ENCODE measurements at regions not wholly inside any gene's neighbourhood (a gene's known extent, or its start where the extent isn't known, plus 50 kb on each side); places are given as distances from the start of the nearest gene placed in this dataset.
A peak's percentile ranks its signal among the peaks of the same experiment; 100 is the strongest.

DNA sequence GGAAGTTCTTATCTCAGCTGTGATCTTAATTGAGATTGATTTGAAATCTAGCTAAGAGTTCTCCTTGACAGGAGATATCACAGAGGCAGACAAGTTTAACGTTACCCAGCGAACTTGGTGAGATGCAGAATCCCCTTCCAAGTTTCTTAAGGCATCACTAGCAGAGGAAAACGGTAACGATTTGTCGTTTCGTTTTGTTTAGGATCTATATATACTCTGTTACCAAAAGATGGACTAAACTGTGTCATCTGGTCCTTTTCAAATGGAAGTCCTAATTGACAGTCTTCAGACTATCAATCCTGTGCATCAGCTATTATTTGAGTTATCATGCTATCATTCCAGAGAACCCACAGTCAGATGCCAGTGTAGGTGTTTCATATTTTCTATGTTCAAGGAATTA, 316.7 kb upstream of the SORCS1 start:
- no peak for DNase-seq

DNA sequence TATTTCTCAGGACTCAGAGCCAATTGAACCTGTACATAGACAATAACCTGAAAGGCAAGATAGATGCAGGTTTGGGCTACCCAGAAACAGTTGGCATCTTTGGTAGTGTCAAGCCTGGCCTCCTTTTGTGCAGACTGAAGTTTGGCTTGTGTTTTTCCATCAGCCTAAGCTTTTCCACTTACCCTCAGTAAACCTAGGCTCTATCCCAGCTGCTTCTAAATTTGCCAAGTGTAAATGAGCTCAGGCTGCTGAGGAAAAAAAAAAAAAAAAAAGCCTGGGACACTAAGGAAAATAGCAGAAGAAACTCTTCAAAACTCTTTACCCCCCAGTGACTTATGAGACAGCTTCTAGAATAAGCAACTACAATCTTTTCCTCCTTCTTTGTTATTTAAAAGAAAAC, 316.3 kb upstream of the SORCS1 start:
- no peak for DNase-seq

DNA sequence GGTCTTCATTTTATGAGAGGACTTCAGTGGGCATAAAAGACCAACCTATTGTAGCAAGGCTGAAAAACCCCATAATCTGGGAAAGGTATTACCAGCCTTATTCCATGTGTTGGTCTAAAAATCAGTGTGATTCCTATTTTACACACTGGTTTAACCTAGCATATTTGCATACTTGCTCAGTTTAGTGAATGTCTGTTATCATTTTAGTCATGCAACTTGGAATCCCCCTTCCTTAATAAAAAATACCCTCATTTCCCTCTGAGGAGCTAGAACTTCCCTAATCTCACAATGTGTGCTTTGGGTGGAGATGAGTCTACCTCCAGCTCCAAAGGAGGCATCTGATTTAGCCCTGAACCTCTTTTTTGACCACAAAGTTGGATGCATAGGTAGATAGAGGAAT, 312.8 kb upstream of the SORCS1 start:
- DNase-seq = no peak

DNA sequence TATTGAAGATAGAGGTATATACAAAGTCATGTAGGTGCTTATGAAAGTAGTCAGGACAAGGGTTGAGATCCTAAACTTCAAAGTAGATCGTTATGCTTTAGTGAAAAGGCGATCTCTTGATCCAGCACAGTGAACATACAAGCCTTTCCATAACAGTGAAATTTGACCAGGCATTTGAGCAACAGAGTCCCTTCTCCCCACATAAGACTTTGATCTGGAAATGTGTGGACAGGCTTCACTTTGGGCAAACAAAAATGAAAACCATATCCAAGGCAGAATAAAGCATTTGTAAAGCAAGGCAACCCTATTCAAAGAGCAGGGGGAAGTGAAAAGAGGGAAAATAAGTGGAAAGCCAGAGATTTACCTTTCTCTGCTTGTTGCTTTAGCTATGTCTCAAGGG, 311.9 kb upstream of the SORCS1 start:
- DNase-seq = no peak

DNA sequence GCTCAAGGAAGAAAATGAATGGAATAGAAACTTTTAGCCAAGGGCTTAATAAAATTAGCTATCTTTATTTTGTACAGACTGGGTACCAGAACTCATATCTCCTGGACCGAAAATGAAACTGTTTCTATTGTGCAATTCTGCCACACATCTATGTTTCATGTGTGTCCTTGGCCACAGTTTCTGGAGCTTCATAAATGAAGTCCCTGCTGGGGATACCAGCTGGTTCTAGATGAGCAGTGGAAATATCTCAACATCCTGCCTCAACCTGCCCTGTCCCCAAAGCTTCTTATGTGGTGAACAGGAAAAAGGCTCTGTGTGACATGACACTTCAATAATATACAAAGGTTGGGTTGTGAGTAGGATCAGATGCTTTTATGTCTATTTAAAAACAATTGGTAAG, 310.1 kb upstream of the SORCS1 start:
- DNase-seq = no peak

DNA sequence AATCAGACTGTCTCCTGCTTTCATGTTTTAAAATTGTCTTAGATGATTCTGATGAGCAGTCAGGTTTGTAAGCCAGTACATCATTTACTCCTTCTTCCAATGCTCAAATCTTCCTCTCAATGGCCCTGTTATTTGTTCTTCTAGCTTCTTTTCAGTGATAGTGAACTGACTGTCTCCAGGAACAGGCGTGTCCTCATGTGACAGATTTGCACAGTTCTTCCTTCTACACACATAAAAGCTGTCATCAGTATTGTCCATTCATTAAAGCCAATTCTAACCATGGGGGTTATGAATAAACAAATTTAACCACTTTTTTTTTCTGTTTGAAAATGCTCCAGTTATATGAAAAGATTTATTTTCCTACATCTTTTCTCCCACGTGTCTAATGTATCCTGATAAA, 308.7 kb upstream of the SORCS1 start:
- no peak for DNase-seq

DNA sequence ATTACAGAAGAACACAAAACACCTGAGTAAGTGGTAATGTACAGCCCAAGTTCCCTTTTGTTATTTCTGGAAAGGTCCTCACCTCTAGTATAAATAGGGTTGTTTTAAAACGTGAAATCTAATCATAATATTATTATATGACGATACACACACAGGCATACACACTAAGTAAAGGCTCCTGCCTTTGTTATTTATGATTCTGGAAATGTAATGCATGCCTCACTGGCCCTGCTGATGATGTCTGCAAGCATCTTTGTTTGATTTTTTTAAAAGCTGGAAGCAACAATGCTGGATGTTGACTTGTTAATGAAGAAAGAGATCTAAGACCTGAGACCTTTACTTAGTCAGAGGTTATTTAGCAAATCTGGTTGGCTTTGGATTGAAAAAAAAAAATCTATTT, 307.4 kb upstream of the SORCS1 start:
- no peak for DNase-seq

DNA sequence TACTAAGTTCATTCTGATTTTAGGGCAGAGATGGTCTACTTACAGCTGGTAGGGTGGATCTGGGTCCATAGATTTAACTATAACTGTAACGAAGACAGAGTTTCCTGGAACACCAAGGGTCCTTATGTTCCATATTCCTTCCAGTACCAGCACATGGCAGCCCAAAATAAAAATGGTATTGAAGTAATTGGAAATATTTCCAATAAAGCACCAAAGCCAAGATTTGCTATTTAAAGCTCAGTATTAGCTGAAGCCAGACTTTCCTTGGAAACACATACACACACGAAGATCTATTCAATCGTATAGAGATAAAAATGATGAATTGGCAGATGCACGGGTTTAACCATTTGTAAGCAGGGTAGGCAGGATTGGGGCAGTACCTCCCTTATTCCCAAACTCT, 289.1 kb upstream of the SORCS1 start:
- DNase-seq = no peak

DNA sequence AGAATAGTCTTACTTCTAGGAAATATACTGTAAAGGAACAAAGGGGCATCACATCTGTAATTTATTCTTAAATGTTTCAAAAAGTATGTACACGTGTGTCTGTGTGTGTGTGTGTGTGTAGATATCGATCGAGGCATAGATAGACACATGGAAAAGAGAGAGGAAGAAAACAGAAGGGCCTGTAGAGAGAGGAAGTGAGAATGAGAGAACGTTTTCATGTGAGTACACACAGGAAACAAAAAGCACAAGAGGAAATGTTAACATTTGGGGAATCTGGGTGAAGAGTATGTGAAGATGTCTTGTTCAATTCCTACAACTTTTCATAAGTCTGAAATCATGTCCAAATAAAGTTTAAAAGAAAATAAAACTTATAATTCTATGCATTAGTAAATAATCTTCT, 286.5 kb upstream of the SORCS1 start:
- DNase-seq = no peak

DNA sequence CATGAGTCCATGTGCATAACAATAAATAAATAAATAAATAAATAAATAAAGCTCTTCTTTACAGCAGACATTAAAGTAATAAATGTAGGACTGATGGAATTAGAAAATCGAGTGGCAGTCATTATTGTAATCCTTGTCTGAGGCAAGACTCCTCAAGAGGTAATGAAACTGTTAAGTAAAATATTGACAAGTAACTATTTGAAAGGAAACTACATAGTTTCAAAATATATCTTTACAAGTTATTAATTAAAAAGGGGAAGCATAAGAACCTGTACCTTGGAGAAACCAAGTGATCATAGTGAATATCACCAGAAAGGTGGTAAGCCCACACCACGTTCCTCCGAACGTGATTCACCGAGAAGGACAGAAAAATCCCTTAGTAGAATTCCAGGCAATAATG, 285.6 kb upstream of the SORCS1 start:
- no peak for DNase-seq

DNA sequence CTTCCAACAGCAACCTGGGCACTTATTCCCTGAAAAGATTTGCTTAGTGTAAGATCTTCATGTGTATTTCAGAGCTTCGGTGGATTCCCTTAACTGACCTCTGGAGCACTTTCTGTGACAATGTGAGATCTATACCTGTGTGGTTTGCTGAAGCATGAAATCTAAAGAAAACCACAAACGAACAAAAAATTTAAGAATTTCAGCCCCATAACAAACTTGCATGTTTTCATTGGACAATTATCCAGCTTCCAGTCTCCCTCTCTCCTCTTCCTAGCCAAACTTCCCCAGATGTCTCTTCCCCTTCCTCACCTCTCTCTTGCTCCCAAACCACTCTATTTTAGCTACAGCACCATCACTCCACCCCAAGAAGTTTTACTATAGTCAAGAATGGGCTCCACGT, 279.9 kb upstream of the SORCS1 start:
- no peak for DNase-seq

DNA sequence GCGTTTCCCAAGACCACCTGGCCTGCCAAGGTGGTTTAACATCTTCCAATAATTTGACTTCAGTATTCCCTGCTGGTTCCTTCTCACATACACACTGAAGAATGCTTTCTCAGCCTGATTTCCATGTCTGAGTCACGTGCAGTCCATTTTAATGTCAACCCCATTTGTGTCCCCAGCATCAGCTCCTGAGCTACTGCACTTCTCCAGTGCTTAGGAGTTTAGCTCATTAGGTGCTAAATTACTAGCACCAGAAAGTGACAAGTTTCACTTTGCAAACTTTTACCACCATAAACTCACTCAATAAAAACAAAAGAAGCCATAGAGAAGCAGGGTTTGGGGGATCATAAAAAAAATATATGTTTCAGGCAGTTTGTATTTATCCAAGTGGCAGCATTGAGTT, 279.3 kb upstream of the SORCS1 start:
- DNase-seq = no peak

DNA sequence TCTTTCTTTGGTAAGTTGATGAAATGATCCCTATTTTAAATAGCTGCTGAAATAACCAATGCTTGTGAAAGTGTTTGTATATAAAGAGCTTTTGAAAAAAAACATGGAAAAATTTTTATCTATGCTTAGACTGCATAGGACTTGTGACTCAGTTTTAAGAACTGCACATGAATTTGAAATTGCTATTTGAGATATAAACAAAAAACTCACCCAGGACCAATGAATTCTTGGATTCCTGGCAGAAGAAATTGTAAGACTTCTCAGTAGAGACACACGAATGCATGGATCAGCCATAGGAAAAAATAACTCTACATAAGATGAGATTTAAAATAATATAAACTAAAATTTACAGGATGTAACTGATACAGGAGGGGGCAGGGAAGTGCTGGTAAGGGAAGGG, 278.8 kb upstream of the SORCS1 start:
- no peak for DNase-seq

DNA sequence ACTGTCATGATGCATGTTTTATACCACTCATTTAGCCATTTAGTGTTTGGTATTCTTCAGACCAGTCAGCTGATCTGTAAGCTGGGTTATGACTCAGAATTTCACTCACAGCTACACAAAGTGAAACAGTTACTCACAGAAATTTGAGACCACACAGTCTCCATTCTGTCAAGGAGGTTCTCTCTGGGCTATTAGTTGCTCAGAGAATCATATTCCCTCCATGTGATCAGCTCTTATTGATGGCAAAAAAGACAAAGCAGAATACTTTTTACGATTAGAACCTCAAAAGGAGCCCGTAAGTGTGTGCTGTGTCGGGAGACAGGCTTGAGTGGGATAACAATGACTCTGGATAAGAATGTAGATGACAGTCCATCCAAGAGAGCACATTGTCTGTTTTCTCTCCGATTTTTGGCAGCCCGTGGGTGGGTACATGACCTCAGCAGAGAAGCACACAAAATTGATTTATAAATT, 277.6 kb upstream of the SORCS1 start:
- DNase-seq = peak; percentile 66

DNA sequence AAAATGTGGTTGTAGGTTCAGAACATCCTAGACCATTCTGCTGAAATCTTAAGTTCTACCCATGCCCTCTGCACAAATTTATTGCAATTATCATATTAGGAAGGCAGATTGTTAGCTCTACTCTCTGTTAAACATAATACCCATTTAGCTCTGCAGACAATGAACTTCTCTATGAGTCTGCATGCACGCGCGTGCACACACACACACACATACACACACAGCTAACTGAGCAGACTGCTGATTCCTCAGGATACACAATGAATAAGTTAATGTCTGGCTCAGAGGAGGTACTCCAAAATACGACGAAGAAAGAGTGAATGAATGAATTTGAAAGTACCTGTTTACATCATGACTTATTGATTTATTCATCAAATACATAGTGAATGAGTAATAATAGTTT, 276.2 kb upstream of the SORCS1 start:
- no peak for DNase-seq

DNA sequence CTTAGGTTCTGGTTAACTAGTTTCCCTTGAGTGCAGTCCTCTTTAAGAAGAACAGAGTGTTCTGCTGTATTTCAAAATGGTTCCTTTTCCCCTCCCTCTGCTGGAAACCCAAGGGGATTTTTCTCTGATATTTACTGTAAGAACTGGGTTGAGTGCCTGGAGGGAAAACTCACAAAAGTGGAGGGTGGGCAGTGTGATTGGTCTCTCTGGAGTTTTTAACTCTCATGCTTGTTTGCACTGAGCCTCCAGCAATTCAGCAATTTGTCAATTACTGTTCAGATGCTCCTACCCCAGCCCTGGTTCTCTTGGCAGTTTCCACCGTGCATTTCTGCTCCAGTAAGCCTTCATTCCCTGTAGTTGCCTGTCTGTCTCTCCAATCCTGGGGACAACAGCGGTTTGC, 273.4 kb upstream of the SORCS1 start:
- DNase-seq = no peak

DNA sequence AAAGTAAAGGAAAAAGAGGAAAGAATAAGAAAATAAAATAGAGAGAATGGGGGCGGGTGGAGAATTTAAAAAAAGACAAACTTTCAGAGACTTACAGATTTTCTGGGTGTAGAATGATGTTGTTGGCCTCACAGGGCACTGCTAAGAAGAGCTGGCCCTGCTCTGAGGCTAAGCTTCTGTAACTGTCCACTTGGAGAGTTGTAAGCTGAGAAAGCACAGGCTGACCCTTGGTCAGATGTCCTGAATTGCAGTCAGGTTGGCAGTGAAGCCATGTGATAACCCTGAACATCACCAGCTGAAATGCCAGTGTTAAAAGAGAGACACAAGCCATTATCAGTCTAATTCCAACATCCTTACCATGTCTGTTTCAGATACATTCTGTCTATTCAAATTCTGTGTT, 272.1 kb upstream of the SORCS1 start:
- DNase-seq = no peak

DNA sequence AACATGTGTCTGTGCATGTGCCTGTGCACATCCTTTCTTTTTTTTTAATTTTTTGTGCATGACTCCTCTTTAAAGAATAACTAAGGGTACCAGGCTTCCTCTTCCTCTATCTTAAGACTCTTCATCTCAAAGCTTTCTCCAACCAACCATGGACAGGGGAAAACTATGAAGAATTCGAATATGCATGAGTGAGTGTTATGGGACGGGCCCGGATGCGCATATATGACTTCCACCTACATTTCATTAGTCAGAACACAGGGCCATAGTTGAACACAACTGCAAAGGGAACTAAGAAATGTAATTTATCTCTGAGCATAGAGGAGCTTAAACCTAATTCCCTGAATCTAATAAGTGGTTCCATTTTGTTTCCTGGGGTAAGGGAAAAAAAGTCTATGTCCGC, 270.3 kb upstream of the SORCS1 start:
- DNase-seq = no peak

DNA sequence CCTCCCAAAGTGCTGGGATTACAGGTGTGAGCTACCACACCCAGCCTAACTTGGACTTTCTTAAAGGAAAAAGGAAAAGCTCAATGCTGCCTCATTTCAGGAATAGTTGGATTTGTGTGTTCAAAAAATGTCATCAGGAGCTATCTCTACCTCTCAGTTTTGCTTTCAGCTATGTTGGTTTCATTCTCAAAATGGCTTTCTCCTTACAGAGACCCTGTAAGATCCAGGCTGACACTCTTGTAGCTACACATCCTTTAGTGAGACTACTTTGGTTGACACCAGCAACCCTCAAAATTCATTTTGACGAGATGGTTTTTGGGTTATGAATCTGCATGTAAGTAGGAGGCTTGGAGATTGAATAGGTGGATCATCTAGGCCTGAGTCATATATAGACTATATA, 269.7 kb upstream of the SORCS1 start:
- DNase-seq = no peak

DNA sequence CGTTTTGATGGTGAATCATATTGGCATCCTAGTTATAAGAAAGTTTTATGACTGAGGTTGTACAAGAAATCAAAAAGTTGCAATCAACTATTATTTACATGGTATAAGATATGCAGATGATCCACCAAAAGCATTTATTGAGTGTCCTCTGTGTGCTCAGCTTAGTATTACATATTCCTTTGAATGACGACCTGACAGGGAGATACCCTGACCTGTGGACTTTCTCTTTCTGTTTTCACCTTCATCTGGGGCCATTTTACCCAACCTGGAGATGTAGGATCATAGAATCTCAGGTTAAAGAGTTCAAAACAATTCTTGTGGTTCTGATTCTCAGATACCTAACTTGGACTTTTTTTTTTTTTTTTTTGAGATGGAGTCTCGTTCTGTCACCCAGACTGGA, 269.1 kb upstream of the SORCS1 start:
- no peak for DNase-seq

DNA sequence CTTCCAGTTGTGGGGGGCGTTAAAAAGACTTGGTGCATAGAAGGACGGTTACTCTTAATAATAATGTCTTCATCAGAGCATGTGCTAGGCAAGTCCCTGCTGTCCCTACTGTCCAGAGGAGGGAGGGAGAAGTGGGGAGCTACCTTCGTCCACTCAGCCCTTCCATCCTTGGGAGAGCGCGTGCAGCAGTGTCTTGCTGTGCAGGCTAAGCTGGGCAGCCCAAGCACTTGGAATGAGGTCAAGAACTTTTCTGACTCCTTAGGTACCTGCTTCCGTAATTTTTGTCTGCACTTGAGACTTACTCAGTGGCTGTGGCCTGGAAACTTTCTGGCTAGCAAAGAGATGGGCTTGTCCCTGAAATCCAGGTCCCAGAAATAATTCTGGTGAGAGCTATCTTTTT, 265.9 kb upstream of the SORCS1 start:
- no peak for DNase-seq

DNA sequence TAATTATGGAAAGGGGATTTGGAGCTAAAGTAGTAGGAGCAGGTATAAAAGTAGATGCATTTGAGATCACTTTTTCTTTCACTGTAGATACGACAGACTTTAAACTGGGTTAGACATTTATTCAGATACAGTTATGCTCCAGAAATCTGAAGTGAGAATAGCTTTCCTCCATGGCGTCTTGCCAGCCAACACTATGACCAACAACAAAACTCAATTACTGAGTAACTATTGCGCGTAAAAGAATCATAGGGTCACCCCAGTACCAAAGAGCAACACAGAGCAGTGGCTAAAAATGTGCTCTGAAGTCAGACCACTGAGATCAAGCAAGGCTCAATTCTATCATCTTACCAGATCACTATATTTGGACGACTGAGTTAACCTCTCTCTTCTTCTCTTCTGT, 262.5 kb upstream of the SORCS1 start:
- DNase-seq = no peak

DNA sequence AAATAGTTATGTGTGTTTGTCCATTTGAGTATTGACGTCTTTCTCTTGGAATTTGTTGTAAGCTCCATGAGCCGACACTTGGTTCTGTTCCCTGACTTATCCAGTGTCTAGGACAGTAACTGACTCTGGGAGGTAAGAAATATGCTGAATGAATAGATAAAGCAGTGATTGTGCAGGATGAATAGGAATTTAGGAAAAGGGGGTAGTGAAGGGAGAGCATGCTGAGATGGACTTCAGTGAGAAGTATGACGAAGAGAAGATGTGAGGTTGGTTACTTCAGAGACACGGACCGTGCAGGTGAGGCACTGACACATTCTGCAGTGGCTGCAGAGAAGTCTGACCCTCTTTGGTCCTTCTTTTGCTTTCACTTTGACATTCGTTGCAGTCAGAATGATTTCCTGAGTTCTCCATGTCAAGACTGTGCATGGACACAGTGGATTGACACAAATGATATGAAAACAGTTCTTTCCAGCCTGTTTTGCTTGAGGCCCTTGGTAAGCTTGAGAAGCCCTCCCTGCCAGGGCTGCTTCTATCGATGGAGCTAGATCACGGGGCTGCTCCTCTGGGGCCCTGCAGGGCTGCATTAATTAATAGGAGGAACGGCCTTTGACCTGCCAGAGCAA, 261.5 kb upstream of the SORCS1 start:
- no peak for DNase-seq

DNA sequence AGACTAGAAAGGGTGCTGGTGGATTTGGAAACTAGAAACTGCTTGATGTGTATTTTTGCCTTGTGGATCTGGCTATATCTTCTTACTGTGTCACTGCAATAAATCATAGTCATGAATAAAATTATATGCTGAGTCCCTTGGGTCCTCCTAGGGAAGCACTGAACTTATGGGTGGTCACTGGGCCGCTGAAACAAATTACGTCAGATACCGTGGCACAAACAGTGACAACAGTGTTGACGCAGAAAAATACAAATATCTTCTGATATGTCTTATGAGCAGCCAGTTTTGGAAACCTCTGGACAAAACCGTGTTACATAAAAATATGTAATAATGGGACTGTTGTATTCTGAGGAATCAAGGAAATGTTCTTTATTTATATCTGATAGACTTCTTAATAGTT, 260.1 kb upstream of the SORCS1 start:
- DNase-seq = no peak

DNA sequence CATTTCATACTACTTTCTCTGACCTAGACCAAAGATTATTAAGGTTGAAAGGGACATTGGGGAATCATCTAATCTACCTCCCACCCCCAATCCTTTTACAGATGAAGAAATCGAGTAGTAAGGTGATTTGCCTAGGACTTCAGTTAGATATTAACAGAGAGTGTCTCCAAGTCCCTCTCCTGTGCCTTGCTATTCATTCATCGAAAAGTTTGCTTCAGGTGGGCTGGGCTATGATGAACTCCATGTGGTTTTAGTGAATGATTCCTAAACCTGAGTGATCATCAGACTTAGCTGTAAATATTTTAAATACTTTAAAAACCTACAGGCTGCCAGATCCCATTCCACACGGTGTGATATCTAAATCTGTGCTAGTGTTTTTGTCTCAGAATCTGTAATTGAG, 259.4 kb upstream of the SORCS1 start:
- DNase-seq = no peak

DNA sequence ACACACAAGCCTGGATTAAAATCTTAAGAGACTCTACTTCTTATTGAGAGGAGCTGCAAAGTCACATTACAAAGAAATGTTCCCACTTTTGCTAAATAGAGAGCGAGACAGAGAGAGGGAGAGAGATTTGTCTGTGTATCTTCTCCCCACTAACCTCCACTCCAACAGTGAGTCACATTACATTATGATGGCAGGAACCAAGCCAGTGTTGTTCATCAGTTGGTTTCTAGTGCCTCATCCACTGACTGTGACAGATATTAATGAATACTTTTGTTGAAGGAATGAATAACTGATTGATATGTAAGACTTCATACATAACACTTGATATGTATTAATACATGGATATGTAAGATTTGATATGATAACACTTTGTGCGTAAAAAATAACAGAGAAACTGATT, 258.2 kb upstream of the SORCS1 start:
- no peak for DNase-seq
